ENCODE measurements at regions not wholly inside any gene's neighbourhood (a gene's known extent, or its start where the extent isn't known, plus 50 kb on each side); places are given as distances from the start of the nearest gene placed in this dataset.
A peak's percentile ranks its signal among the peaks of the same experiment; 100 is the strongest.
"Not testable (repeated sequence)": the region's sequence is repeated elsewhere in the genome, so short reads cannot be mapped to it uniquely, and the experiment has no call there.

- DNase-seq (ENCODE audit: low spot score) (no peak), ATAC-seq (ENCODE audit: low read depth) (no peak)
- H3K4me3 ChIP-seq (ENCODE audit: severe bottlenecking) = no peak overlapping the region
- H3K27ac ChIP-seq (ENCODE audit: poor library complexity, severe bottlenecking) = no peak overlapping the region
- H3K9me3 ChIP-seq (ENCODE audit: severe bottlenecking) = peaks cover 7% of the 10 kb centered on the region
- no peaks in the 10 kb centered on the region for H3K36me3 ChIP-seq (ENCODE audit: low read depth)
- H3K4me1 ChIP-seq (ENCODE audit: insufficient read depth, poor library complexity, severe bottlenecking) = no peaks in the 10 kb centered on the region
- TF ChIP-seq CTCF (IDR thresholded peaks at IDR 0.05; ENCODE audit: poor library complexity, severe bottlenecking) = no peak
- no peaks in the 10 kb centered on the region for H3K27me3 ChIP-seq (ENCODE audit: insufficient read depth, poor library complexity, severe bottlenecking)
These were observed 148.1 kb downstream of the NPR3 start for GRCh38 chr5:32859211-32859641.

- no peaks in the 10 kb centered on the region for H3K9me3 ChIP-seq (ENCODE audit: severe bottlenecking)
- no peak overlapping the region for H3K27ac ChIP-seq (ENCODE audit: poor library complexity, severe bottlenecking)
- no peaks in the 10 kb centered on the region for H3K36me3 ChIP-seq (ENCODE audit: low read depth)
- DNase-seq (ENCODE audit: low spot score) = no peak
- no peaks in the 10 kb centered on the region for H3K4me1 ChIP-seq (ENCODE audit: insufficient read depth, poor library complexity, severe bottlenecking)
- TF ChIP-seq CTCF (IDR thresholded peaks at IDR 0.05; ENCODE audit: poor library complexity, severe bottlenecking) = no peak
- no peak overlapping the region for H3K4me3 ChIP-seq (ENCODE audit: severe bottlenecking)
- H3K27me3 ChIP-seq (ENCODE audit: insufficient read depth, poor library complexity, severe bottlenecking) = no peaks in the 10 kb centered on the region
- ATAC-seq (ENCODE audit: low read depth) = no peak
These were observed 154.4 kb downstream of the NPR3 start for GRCh38 chr5:32865475-32865874.

GRCh38 chr5:32866138-32866537 is 155.0 kb downstream of the NPR3 start:
- DNase-seq (ENCODE audit: low spot score) (no peak), ATAC-seq (ENCODE audit: low read depth) (no peak)
- H3K4me3 ChIP-seq (ENCODE audit: severe bottlenecking) = no peak overlapping the region
- H3K27ac ChIP-seq (ENCODE audit: poor library complexity, severe bottlenecking) = no peak overlapping the region
- no peaks in the 10 kb centered on the region for H3K4me1 ChIP-seq (ENCODE audit: insufficient read depth, poor library complexity, severe bottlenecking)
- H3K36me3 ChIP-seq (ENCODE audit: low read depth) = no peaks in the 10 kb centered on the region
- no peaks in the 10 kb centered on the region for H3K9me3 ChIP-seq (ENCODE audit: severe bottlenecking)
- TF ChIP-seq CTCF (IDR thresholded peaks at IDR 0.05; ENCODE audit: poor library complexity, severe bottlenecking) = no peak
- H3K27me3 ChIP-seq (ENCODE audit: insufficient read depth, poor library complexity, severe bottlenecking) = no peaks in the 10 kb centered on the region

- TF ChIP-seq CTCF (IDR thresholded peaks at IDR 0.05; ENCODE audit: poor library complexity, severe bottlenecking) = no peak
- no peak for DNase-seq (ENCODE audit: low spot score)
- no peaks in the 10 kb centered on the region for H3K4me1 ChIP-seq (ENCODE audit: insufficient read depth, poor library complexity, severe bottlenecking)
- no peaks in the 10 kb centered on the region for H3K9me3 ChIP-seq (ENCODE audit: severe bottlenecking)
- no peaks in the 10 kb centered on the region for H3K27me3 ChIP-seq (ENCODE audit: insufficient read depth, poor library complexity, severe bottlenecking)
- no peaks in the 10 kb centered on the region for H3K36me3 ChIP-seq (ENCODE audit: low read depth)
- peak; percentile 44; the same call in 1 of the 3 replicates for ATAC-seq (ENCODE audit: low read depth)
- no peak overlapping the region for H3K4me3 ChIP-seq (ENCODE audit: severe bottlenecking)
- H3K27ac ChIP-seq (ENCODE audit: poor library complexity, severe bottlenecking) = no peak overlapping the region
These were observed 158.1 kb downstream of the NPR3 start for GRCh38 chr5:32869216-32869615.

GRCh38 chr5:32876791-32877190 is 165.7 kb downstream of the NPR3 start:
- Histone ChIP-seq H3K27ac (ENCODE audit: poor library complexity, severe bottlenecking) (no peak overlapping the region), H3K9me3 (ENCODE audit: severe bottlenecking) (peaks cover 2% of the 10 kb centered on the region), H3K4me3 (ENCODE audit: severe bottlenecking) (no peak overlapping the region), H3K36me3 (ENCODE audit: low read depth) (no peaks in the 10 kb centered on the region), H3K4me1 (ENCODE audit: insufficient read depth, poor library complexity, severe bottlenecking) (no peaks in the 10 kb centered on the region), H3K27me3 (ENCODE audit: insufficient read depth, poor library complexity, severe bottlenecking) (no peaks in the 10 kb centered on the region)
- ATAC-seq (ENCODE audit: low read depth) (no peak), DNase-seq (ENCODE audit: low spot score) (no peak)
- TF ChIP-seq CTCF (IDR thresholded peaks at IDR 0.05; ENCODE audit: poor library complexity, severe bottlenecking) = no peak

- DNase-seq (ENCODE audit: low spot score); H3K4me1 ChIP-seq (ENCODE audit: insufficient read depth, poor library complexity, severe bottlenecking); ATAC-seq (ENCODE audit: low read depth); H3K4me3 ChIP-seq (ENCODE audit: severe bottlenecking); H3K9me3 ChIP-seq (ENCODE audit: severe bottlenecking); H3K27me3 ChIP-seq (ENCODE audit: insufficient read depth, poor library complexity, severe bottlenecking); H3K36me3 ChIP-seq (ENCODE audit: low read depth); H3K27ac ChIP-seq (ENCODE audit: poor library complexity, severe bottlenecking): not testable (repeated sequence)
These were observed 168.2 kb downstream of the NPR3 start for GRCh38 chr5:32879364-32879763.
